Stomach (tissue), 8 donors: ENCODE measurements at regions not wholly inside any gene's neighbourhood (a gene's known extent, or its start where the extent isn't known, plus 50 kb on each side); places are given as distances from the start of the nearest gene placed in this dataset.
A peak's percentile ranks its signal among the peaks of the same experiment; 100 is the strongest.

Source experiments
- DNase-seq, 2 donors: peaks; one replicate each; pipeline versions ENCODE4 v3.0.0 to v3.0.0-alpha.2; 2013 to 2019
- H3K27ac ChIP-seq, 5 donors: fragments of 200-600 bp in 4 of 5; sonication (generic) in 4 of 5; one replicate each; pipeline ENCODE4 v1.5.1; 2013 to 2019; ENCODE audit warnings: mild to moderate bottlenecking in 1 of 5, moderate library complexity in 1 of 5
- H3K27me3 ChIP-seq, 3 donors: fragments of 200-600 bp; sonication (generic); one replicate each; pipeline ENCODE4 v1.5.1; 2017 to 2019; ENCODE audit warnings: mixed run types in 1 of 3
- H3K36me3 ChIP-seq, 4 donors: fragments of 200-600 bp; sonication (generic); 1 replicate in 3 of 4; 2 replicates in 1 of 4; pipeline ENCODE4 v1.5.1; 2016 to 2019
- H3K4me1 ChIP-seq, 4 donors: fragments of 200-600 bp; sonication (generic); one replicate each; pipeline ENCODE4 v1.5.1; 2016 to 2019
- H3K4me3 ChIP-seq, 4 donors: fragments of 200-600 bp; sonication (generic) in 3 of 4; one replicate each; pipeline ENCODE4 v1.5.1; 2016 to 2019; ENCODE audit warnings: mild to moderate bottlenecking in 1 of 4
- H3K9me3 ChIP-seq, 4 donors: fragments of 200-600 bp; sonication (generic); one replicate each; pipeline ENCODE4 v1.5.1; 2016 to 2019
- CTCF ChIP-seq, 7 experiments: fragments of 450-650 bp in 4 of 7; fragments of 200-600 bp in 3 of 7; sonication (generic) in 3 of 7; IDR thresholded peaks; one replicate each; pipeline ENCODE4 v1.5.1; 2016 to 2019; ENCODE audit warnings: antibody characterized with exemption in 7 of 7, control low read depth in 2 of 7, mild to moderate bottlenecking in 1 of 7
- EP300 ChIP-seq: sonication (generic); formaldehyde crosslinking; IDR thresholded peaks from one replicate; pipeline ENCODE4 v1.6.1; 2017; ENCODE audit warnings: antibody characterized with exemption
- POLR2A ChIP-seq, 4 donors: fragments of 450-650 bp; IDR thresholded peaks; one replicate each; pipeline ENCODE4 v1.6.1; 2016; ENCODE audit warnings: antibody characterized with exemption in 4 of 4, control low read depth in 2 of 4, mild to moderate bottlenecking in 1 of 4, moderate library complexity in 1 of 4
- POLR2AphosphoS5 ChIP-seq, 3 donors: sonication (generic); formaldehyde crosslinking; IDR thresholded peaks; one replicate each; pipeline ENCODE4 v1.6.1; 2016; ENCODE audit warnings: antibody characterized with exemption in 3 of 3
- WGBS, 5 donors: extraction: QIAGEN DNeasy Blood & Tissue Kit in 3 of 5; methylation state at CpG; one replicate each; pipeline versions ENCODE4 v1.1.5 to v1.1.7; 2013 to 2018; 5-methylcytosine and 5-hydroxymethylcytosine counted together
- intact Hi-C: fragments of 100-400 bp; cut with DNase I; formaldehyde crosslinking; loops from one replicate; pipeline ENCODE4 v1.15.1; 2023; ENCODE audit warnings: low total_unique reads
- donor health status: healthy with polysubstance abuse.
- donor health status: Bipolar disorder and iron deficiency.
- donor health status: healthy.

GRCh38 chr12:67754933-67755697 lies 106.6 kb downstream of the DYRK2 start:
- intact Hi-C loops, result no loop called here
- WGBS, 5 donors, result 29 to 52% (median 43%) methylated on average over 9 of the region's 9 CpGs

GRCh38 chr12:67757651-67758050 lies 109.1 kb downstream of the DYRK2 start:
- no peaks in the 10 kb centered on the region for H3K27me3 ChIP-seq
- DNase-seq, result no peak
- peaks cover 0 to 26% (median 10%) of the 10 kb centered on the region in 4 donors for H3K4me1 ChIP-seq
- intact Hi-C loops, result no loop called here
- H3K27ac ChIP-seq, result no peak overlapping the region
- WGBS, 5 donors, result 93 to 100% (median 94%) methylated on average over 2 of the region's 2 CpGs
- no peaks in the 10 kb centered on the region for H3K9me3 ChIP-seq
- no peak for TF ChIP-seq POLR2AphosphoS5 (IDR thresholded peaks at IDR 0.05)
- no peak for TF ChIP-seq EP300
- TF ChIP-seq CTCF (IDR thresholded peaks at IDR 0.05), result no peak
- TF ChIP-seq POLR2A (IDR thresholded peaks at IDR 0.05), result no peak
- H3K4me3 ChIP-seq, result no peak overlapping the region
- H3K36me3 ChIP-seq, result no peaks in the 10 kb centered on the region

More at GRCh38 chr12:67754933-67755697, 106.6 kb downstream of the DYRK2 start:
- H3K27ac ChIP-seq, result peak overlapping the region in 2 of 5 donors; percentile 17 to 34
- no peaks in the 10 kb centered on the region for H3K36me3 ChIP-seq
- H3K4me1 ChIP-seq, result peaks cover 0 to 24% (median 12%) of the 10 kb centered on the region in 4 donors
- no peaks in the 10 kb centered on the region for H3K27me3 ChIP-seq
- DNase-seq, result peak; percentile 26 to 66
- H3K4me3 ChIP-seq, result no peak overlapping the region
- H3K9me3 ChIP-seq, result no peaks in the 10 kb centered on the region
- TF ChIP-seq POLR2AphosphoS5 (IDR thresholded peaks at IDR 0.05) (peak in 1 of 3 donors; percentile 5), CTCF (IDR thresholded peaks at IDR 0.05) (no peak), POLR2A (IDR thresholded peaks at IDR 0.05) (no peak)

- H3K9me3 ChIP-seq, result no peaks in the 10 kb centered on the region
- TF ChIP-seq POLR2AphosphoS5 (IDR thresholded peaks at IDR 0.05), result no peak
- TF ChIP-seq EP300, result no peak
- no peak for TF ChIP-seq CTCF (IDR thresholded peaks at IDR 0.05)
- TF ChIP-seq POLR2A (IDR thresholded peaks at IDR 0.05), result no peak
- no peak overlapping the region for H3K4me3 ChIP-seq
- H3K27me3 ChIP-seq, result no peaks in the 10 kb centered on the region
- H3K27ac ChIP-seq, result no peak overlapping the region
- intact Hi-C loops, result no loop called here
- peak in 1 of 2 donors; percentile 23 for DNase-seq
- 21 to 58% (median 36%) methylated on average over 2 of the region's 2 CpGs for WGBS, 5 donors
- H3K36me3 ChIP-seq, result no peaks in the 10 kb centered on the region
- peaks cover 0 to 26% (median 10%) of the 10 kb centered on the region in 4 donors for H3K4me1 ChIP-seq
These were observed 109.6 kb downstream of the DYRK2 start for GRCh38 chr12:67758119-67758518.

- 85 to 91% (median 89%) methylated on average over 4 of the region's 4 CpGs for WGBS, 5 donors
- intact Hi-C loops, result no loop called here
- peak in 1 of 2 donors; percentile 39 for DNase-seq
- H3K4me3 ChIP-seq, result no peak overlapping the region
- no peak for TF ChIP-seq POLR2A (IDR thresholded peaks at IDR 0.05)
- TF ChIP-seq CTCF (IDR thresholded peaks at IDR 0.05), result no peak
- TF ChIP-seq POLR2AphosphoS5 (IDR thresholded peaks at IDR 0.05), result no peak
- no peak for TF ChIP-seq EP300
- peaks cover 0 to 26% (median 10%) of the 10 kb centered on the region in 4 donors for H3K4me1 ChIP-seq
- no peak overlapping the region for H3K27ac ChIP-seq
- H3K36me3 ChIP-seq, result no peaks in the 10 kb centered on the region
- no peaks in the 10 kb centered on the region for H3K27me3 ChIP-seq
- H3K9me3 ChIP-seq, result no peaks in the 10 kb centered on the region
These were observed 110.0 kb downstream of the DYRK2 start for GRCh38 chr12:67758521-67758920.
